HEK293 (cell line): ENCODE measurements at regions not wholly inside any gene's neighbourhood (a gene's known extent, or its start where the extent isn't known, plus 50 kb on each side); places are given as distances from the start of the nearest gene placed in this dataset.

Source experiments
- CTCF ChIA-PET: fragments of 350-600 bp; formaldehyde crosslinking; extraction: SDS; loops from one replicate; lab custom pipeline; 2021; ENCODE audit warnings: antibody characterized with exemption; lab: Yijun Ruan, JAX
- POLR2A ChIA-PET: fragments of 300-600 bp; formaldehyde crosslinking; extraction: SDS; loops from one replicate; lab custom pipeline; 2020; ENCODE audit warnings: antibody characterized with exemption, inconsistent platforms; lab: Yijun Ruan, JAX
- H3K27ac ChIP-seq: fragments of 200-500 bp; sonication (Bioruptor generic); 2 replicates; pipeline ENCODE4 v1.5.1; 2014; ENCODE audit warnings: low read depth, low read length, control low read depth, inconsistent platforms; ENCODE audit errors: extremely low read depth
- H3K36me3 ChIP-seq, 2 experiments: fragments of 200-500 bp in 1 of 2; sonication (Bioruptor generic) in 1 of 2; 1 replicate in 1 of 2; 2 replicates in 1 of 2; pipeline ENCODE4 v1.5.1; 2014 to 2017; ENCODE audit warnings: inconsistent platforms in 2 of 2, low read length in 2 of 2; ENCODE audit not compliant: control insufficient read depth in 2 of 2, insufficient read depth in 1 of 2
- H3K4me1 ChIP-seq: fragments of 200-500 bp; sonication (Bioruptor generic); 2 replicates; pipeline ENCODE4 v1.5.1; 2014; ENCODE audit warnings: mild to moderate bottlenecking, low read length, inconsistent platforms; ENCODE audit not compliant: control insufficient read depth, insufficient read depth
- H3K4me3 ChIP-seq: 2 replicates; pipeline ENCODE4 v1.5.1; 2011; ENCODE audit warnings: low read depth, mild to moderate bottlenecking, control low read depth, low read length, moderate library complexity
- H3K9me3 ChIP-seq: fragments of 200-500 bp; sonication (Bioruptor generic); 2 replicates; pipeline ENCODE4 v1.5.1; 2014; ENCODE audit warnings: low read depth, low read length, inconsistent platforms; ENCODE audit not compliant: control insufficient read depth, insufficient read depth
- EGR2 ChIP-seq: fragments of 450-650 bp; formaldehyde crosslinking; IDR thresholded peaks from 2 replicates; pipeline ENCODE4 v1.5.1; 2016; ENCODE audit warnings: low read depth, missing biosample characterization, missing genetic modification characterization
- GLI4 ChIP-seq: fragments of 450-650 bp; formaldehyde crosslinking; IDR thresholded peaks from 2 replicates; pipeline ENCODE4 v1.5.1; 2016; ENCODE audit warnings: missing biosample characterization, missing genetic modification characterization
- KLF10 ChIP-seq: fragments of 450-650 bp; IDR thresholded peaks from 2 replicates; pipeline ENCODE4 v1.5.1; 2018; ENCODE audit warnings: missing biosample characterization, mild to moderate bottlenecking, missing genetic modification characterization
- KLF9 ChIP-seq: fragments of 450-650 bp; formaldehyde crosslinking; IDR thresholded peaks from 2 replicates; pipeline ENCODE4 v1.5.1; 2016; ENCODE audit warnings: missing biosample characterization, missing genetic modification characterization, low read depth
- SP2 ChIP-seq: fragments of 450-650 bp; formaldehyde crosslinking; IDR thresholded peaks from 2 replicates; pipeline ENCODE4 v1.5.1; 2016; ENCODE audit warnings: missing biosample characterization, missing genetic modification characterization
- ZEB2 ChIP-seq: fragments of 450-650 bp; formaldehyde crosslinking; IDR thresholded peaks from 2 replicates; pipeline ENCODE4 v1.5.1; 2016; ENCODE audit warnings: missing biosample characterization, missing genetic modification characterization
- ZNF16 ChIP-seq: fragments of 450-650 bp; formaldehyde crosslinking; IDR thresholded peaks from 2 replicates; pipeline ENCODE4 v1.5.1; 2016; ENCODE audit warnings: low read depth, missing biosample characterization, missing genetic modification characterization
- ZNF184 ChIP-seq: fragments of 450-650 bp; IDR thresholded peaks from 2 replicates; pipeline ENCODE4 v1.5.1; 2018; ENCODE audit warnings: missing biosample characterization, mild to moderate bottlenecking, missing genetic modification characterization
- ZNF214 ChIP-seq: fragments of 450-650 bp; formaldehyde crosslinking; IDR thresholded peaks from 2 replicates; pipeline ENCODE4 v1.5.1; 2017; ENCODE audit warnings: missing biosample characterization, mild to moderate bottlenecking, missing genetic modification characterization, borderline replicate concordance
- ZNF335 ChIP-seq: fragments of 450-650 bp; formaldehyde crosslinking; conservative IDR thresholded peaks from 2 replicates; pipeline ENCODE4 v1.5.1; 2016; ENCODE audit warnings: missing biosample characterization, missing genetic modification characterization
- ZNF341 ChIP-seq: fragments of 450-650 bp; formaldehyde crosslinking; IDR thresholded peaks from 2 replicates; pipeline ENCODE4; 2016; ENCODE audit warnings: low read depth, missing biosample characterization, missing genetic modification characterization
- ZNF354C ChIP-seq: fragments of 450-650 bp; formaldehyde crosslinking; IDR thresholded peaks from 2 replicates; pipeline ENCODE4 v1.5.1; 2016; ENCODE audit warnings: missing biosample characterization, missing genetic modification characterization, low read depth, borderline replicate concordance
- ZNF426 ChIP-seq: fragments of 450-650 bp; formaldehyde crosslinking; IDR thresholded peaks from 2 replicates; pipeline ENCODE4 v1.5.1; 2017; ENCODE audit warnings: missing biosample characterization, missing genetic modification characterization, mild to moderate bottlenecking, inconsistent platforms, moderate library complexity
- ZNF660 ChIP-seq: fragments of 450-650 bp; IDR thresholded peaks from 2 replicates; pipeline ENCODE4 v1.5.1; 2018; ENCODE audit warnings: missing biosample characterization, mild to moderate bottlenecking, missing genetic modification characterization
- ZNF707 ChIP-seq: fragments of 450-650 bp; formaldehyde crosslinking; IDR thresholded peaks from 2 replicates; pipeline ENCODE4 v1.5.1; 2016; ENCODE audit warnings: missing biosample characterization, missing genetic modification characterization
- ZNF785 ChIP-seq: fragments of 450-650 bp; formaldehyde crosslinking; IDR thresholded peaks from 2 replicates; pipeline ENCODE4 v1.5.1; 2016; ENCODE audit warnings: missing biosample characterization, missing genetic modification characterization
- TF ChIP-seq, protein P1 (sequence below): fragments of 450-650 bp; formaldehyde crosslinking; IDR thresholded peaks from 2 replicates; pipeline ENCODE4 v1.5.1; 2017; ENCODE audit warnings: missing biosample characterization, missing genetic modification characterization
- TF ChIP-seq, protein P2 (sequence below): fragments of 450-650 bp; formaldehyde crosslinking; IDR thresholded peaks from 2 replicates; pipeline ENCODE4 v1.5.1; 2016; ENCODE audit warnings: missing biosample characterization, missing genetic modification characterization
- TF ChIP-seq, protein P3 (sequence below): fragments of 450-650 bp; formaldehyde crosslinking; IDR thresholded peaks from 2 replicates; pipeline ENCODE4 v1.5.1; 2017; ENCODE audit warnings: missing biosample characterization, mild to moderate bottlenecking, missing genetic modification characterization, moderate library complexity
- TF ChIP-seq, protein P4 (sequence below): fragments of 450-650 bp; formaldehyde crosslinking; IDR thresholded peaks from 2 replicates; pipeline ENCODE4 v1.5.1; 2016; ENCODE audit warnings: missing biosample characterization, missing genetic modification characterization
- TF ChIP-seq, protein P5 (sequence below): fragments of 450-650 bp; formaldehyde crosslinking; IDR thresholded peaks from 2 replicates; pipeline ENCODE4 v1.5.1; 2016; ENCODE audit warnings: missing biosample characterization, missing genetic modification characterization

DNA sequence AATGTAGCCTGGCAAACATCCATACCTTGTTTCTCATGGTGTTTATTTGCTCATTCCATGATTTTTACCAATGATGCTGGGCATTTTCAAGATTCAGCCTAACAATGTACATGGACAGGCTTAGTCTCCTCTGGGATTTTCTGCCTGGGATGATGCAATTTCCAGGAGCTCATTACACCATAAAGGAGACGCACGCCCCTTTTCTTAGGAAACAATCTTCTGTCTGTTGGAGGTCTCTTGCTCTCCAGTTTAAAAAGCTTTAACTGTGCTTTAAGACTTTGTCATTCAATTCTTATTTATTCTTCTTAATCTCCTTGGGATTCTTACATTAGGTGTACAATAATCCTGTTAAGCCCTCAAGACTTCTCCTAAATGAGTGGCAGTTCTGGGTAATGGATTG is 150.3 kb upstream of the NRP1 start (continued):
- no peak for TF ChIP-seq ZNF426 (tag by site-specific recombination)
- 0 out of 2 replicates have a peak, but pooled peaks have one; percentile 28 for TF ChIP-seq ZEB2 (tag by site-specific recombination)
- TF ChIP-seq ZNF660 = peak; percentile 61
- TF ChIP-seq KLF9 (tag by site-specific recombination) = peak; percentile 68
- peak; percentile 61 for TF ChIP-seq ZNF335 (tag by site-specific recombination)
- TF ChIP-seq, protein P1, sequence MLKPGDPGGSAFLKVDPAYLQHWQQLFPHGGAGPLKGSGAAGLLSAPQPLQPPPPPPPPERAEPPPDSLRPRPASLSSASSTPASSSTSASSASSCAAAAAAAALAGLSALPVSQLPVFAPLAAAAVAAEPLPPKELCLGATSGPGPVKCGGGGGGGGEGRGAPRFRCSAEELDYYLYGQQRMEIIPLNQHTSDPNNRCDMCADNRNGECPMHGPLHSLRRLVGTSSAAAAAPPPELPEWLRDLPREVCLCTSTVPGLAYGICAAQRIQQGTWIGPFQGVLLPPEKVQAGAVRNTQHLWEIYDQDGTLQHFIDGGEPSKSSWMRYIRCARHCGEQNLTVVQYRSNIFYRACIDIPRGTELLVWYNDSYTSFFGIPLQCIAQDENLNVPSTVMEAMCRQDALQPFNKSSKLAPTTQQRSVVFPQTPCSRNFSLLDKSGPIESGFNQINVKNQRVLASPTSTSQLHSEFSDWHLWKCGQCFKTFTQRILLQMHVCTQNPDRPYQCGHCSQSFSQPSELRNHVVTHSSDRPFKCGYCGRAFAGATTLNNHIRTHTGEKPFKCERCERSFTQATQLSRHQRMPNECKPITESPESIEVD (tag by site-specific recombination) = peak; percentile 55
- TF ChIP-seq ZNF707 (tag by site-specific recombination) = no peak

DNA sequence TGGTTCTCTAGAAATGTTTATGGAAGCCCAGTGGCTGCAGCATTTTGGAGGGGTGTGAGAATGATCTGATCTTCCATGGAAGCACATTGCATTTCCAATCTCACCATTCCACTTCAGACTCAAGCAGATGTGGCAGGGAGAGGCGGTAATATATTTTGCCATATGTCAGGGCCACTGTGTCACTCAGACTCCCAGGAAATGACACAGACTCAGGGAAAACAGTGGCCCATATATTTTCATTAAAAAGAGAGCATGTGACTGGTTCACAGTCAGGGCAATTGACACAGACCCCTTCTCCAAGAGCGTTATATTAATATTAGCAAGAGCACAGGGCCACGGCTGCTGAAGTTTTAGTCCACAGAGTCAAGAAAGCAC is 149.3 kb upstream of the NRP1 start:
- TF ChIP-seq, protein P2, sequence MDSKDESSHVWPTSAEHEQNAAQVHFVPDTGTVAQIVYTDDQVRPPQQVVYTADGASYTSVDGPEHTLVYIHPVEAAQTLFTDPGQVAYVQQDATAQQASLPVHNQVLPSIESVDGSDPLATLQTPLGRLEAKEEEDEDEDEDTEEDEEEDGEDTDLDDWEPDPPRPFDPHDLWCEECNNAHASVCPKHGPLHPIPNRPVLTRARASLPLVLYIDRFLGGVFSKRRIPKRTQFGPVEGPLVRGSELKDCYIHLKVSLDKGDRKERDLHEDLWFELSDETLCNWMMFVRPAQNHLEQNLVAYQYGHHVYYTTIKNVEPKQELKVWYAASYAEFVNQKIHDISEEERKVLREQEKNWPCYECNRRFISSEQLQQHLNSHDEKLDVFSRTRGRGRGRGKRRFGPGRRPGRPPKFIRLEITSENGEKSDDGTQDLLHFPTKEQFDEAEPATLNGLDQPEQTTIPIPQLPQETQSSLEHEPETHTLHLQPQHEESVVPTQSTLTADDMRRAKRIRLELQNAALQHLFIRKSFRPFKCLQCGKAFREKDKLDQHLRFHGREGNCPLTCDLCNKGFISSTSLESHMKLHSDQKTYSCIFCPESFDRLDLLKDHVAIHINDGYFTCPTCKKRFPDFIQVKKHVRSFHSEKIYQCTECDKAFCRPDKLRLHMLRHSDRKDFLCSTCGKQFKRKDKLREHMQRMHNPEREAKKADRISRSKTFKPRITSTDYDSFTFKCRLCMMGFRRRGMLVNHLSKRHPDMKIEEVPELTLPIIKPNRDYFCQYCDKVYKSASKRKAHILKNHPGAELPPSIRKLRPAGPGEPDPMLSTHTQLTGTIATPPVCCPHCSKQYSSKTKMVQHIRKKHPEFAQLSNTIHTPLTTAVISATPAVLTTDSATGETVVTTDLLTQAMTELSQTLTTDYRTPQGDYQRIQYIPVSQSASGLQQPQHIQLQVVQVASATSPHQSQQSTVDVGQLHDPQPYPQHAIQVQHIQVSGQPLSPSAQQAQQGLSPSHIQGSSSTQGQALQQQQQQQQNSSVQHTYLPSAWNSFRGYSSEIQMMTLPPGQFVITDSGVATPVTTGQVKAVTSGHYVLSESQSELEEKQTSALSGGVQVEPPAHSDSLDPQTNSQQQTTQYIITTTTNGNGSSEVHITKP (tag by site-specific recombination) = peak; percentile 46; the same call in 1 of the 2 replicates
- TF ChIP-seq SP2 (tag by site-specific recombination) = no peak
- TF ChIP-seq, protein P3, sequence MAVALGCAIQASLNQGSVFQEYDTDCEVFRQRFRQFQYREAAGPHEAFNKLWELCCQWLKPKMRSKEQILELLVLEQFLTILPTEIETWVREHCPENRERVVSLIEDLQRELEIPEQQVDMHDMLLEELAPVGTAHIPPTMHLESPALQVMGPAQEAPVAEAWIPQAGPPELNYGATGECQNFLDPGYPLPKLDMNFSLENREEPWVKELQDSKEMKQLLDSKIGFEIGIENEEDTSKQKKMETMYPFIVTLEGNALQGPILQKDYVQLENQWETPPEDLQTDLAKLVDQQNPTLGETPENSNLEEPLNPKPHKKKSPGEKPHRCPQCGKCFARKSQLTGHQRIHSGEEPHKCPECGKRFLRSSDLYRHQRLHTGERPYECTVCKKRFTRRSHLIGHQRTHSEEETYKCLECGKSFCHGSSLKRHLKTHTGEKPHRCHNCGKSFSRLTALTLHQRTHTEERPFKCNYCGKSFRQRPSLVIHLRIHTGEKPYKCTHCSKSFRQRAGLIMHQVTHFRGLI = no peak
- TF ChIP-seq, protein P4, sequence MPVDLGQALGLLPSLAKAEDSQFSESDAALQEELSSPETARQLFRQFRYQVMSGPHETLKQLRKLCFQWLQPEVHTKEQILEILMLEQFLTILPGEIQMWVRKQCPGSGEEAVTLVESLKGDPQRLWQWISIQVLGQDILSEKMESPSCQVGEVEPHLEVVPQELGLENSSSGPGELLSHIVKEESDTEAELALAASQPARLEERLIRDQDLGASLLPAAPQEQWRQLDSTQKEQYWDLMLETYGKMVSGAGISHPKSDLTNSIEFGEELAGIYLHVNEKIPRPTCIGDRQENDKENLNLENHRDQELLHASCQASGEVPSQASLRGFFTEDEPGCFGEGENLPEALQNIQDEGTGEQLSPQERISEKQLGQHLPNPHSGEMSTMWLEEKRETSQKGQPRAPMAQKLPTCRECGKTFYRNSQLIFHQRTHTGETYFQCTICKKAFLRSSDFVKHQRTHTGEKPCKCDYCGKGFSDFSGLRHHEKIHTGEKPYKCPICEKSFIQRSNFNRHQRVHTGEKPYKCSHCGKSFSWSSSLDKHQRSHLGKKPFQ (tag by site-specific recombination) = 0 out of 2 replicates have a peak, but pooled peaks have one; percentile 9
- TF ChIP-seq ZEB2 (tag by site-specific recombination) = 0 out of 2 replicates have a peak, but pooled peaks have one; percentile 5
- 0 out of 2 replicates have a peak, but pooled peaks have one; percentile 6 for TF ChIP-seq ZNF341 (tag by site-specific recombination)
- CTCF ChIA-PET = interaction anchor here (1.0 kb wide), 1 partner anchor 172 kb away, joined by 3 read pairs; no protein-coding TSS in a partner anchor
- H3K36me3 ChIP-seq = no peaks in the 10 kb centered on the region
- peaks cover 20% of the 10 kb centered on the region for H3K4me1 ChIP-seq
- no peak overlapping the region for H3K4me3 ChIP-seq
- H3K27ac ChIP-seq = peak overlapping the region; percentile 28; the same call in 1 of the 2 replicates
- H3K9me3 ChIP-seq = no peaks in the 10 kb centered on the region
- POLR2A ChIA-PET = interaction anchor here (1.3 kb wide), 1 partner anchor 148 kb away, joined by 3 read pairs; no protein-coding TSS in a partner anchor

DNA sequence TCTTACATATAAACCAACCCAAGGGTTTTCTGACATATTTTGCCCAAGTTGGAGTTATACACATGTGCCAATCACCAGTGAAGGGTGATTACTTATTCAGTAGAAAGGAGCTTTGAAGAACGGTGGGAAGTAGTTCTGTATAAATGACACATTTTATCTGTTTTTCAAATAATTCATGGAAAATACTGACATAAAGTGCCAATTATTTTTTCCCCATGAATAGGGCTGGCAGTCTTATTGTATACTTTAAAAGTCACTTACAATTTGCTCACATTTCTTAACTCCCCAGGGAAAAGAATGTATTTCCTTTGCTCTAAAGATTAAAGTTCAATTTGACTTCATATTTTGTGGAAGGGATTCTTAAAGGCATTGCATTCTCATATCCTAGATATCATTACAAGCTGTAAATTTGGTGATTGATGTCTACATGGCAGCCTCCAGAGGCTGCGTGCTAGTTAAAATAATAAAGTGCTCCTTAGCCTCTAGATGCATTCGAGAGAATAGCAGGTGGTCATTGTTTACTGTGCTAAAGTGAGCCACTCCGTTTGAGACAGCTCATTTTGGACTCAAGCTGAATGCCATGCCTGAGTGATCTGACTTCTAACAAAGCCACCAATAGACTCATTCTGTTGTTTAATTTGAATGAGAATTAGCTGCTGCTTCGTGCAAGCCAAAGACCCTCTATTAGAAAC is 148.8 kb upstream of the NRP1 start:
- peaks cover 20% of the 10 kb centered on the region for H3K4me1 ChIP-seq
- POLR2A ChIA-PET = interaction anchor here (0.8 to 1.3 kb wide), 2 partner anchors 15 to 147 kb away, joined by 3 to 4 read pairs; no protein-coding TSS in a partner anchor
- H3K4me3 ChIP-seq = no peak overlapping the region
- no peaks in the 10 kb centered on the region for H3K9me3 ChIP-seq
- no peaks in the 10 kb centered on the region for H3K36me3 ChIP-seq
- CTCF ChIA-PET = interaction anchor here (0.6 to 1.0 kb wide), 2 partner anchors 171 to 551 kb away, joined by 3 read pairs; no protein-coding TSS in a partner anchor
- peak overlapping the region; percentile 28; the same call in 1 of the 2 replicates for H3K27ac ChIP-seq
- no peak for TF ChIP-seq ZNF214 (tag by site-specific recombination)
- TF ChIP-seq ZNF785 (tag by site-specific recombination) = no peak
- TF ChIP-seq GLI4 (tag by site-specific recombination) = no peak
- TF ChIP-seq, protein P5, sequence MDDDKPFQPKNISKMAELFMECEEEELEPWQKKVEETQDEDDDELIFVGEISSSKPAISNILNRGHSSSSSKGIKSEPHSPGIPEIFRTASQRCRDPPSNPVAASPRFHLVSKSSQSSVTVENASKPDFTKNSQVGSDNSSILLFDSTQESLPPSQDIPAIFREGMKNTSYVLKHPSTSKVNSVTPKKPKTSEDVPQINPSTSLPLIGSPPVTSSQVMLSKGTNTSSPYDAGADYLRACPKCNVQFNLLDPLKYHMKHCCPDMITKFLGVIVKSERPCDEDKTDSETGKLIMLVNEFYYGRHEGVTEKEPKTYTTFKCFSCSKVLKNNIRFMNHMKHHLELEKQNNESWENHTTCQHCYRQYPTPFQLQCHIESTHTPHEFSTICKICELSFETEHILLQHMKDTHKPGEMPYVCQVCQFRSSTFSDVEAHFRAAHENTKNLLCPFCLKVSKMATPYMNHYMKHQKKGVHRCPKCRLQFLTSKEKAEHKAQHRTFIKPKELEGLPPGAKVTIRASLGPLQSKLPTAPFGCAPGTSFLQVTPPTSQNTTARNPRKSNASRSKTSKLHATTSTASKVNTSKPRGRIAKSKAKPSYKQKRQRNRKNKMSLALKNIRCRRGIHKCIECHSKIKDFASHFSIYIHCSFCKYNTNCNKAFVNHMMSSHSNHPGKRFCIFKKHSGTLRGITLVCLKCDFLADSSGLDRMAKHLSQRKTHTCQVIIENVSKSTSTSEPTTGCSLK = no peak
- TF ChIP-seq KLF10 = no peak
- TF ChIP-seq ZNF184 (tag by site-specific recombination) = no peak
- no peak for TF ChIP-seq ZNF354C
- no peak for TF ChIP-seq ZNF16 (tag by site-specific recombination)
- no peak for TF ChIP-seq EGR2 (tag by site-specific recombination)
